Loucy (cell line): ENCODE measurements at regions not wholly inside any gene's neighbourhood (a gene's known extent, or its start where the extent isn't known, plus 50 kb on each side); places are given as distances from the start of the nearest gene placed in this dataset.

Experiments
- H2AFZ ChIP-seq: fragments of 200-600 bp; sonication (generic); 2 replicates; pipeline ENCODE4 v1.6.0; 2016; ENCODE audit warnings: antibody characterized with exemption, mild to moderate bottlenecking, low read length, moderate library complexity
- H3F3A ChIP-seq: fragments of 200-600 bp; 2 replicates; pipeline ENCODE4 v1.6.0; 2016; ENCODE audit warnings: antibody characterized with exemption, low read depth, mild to moderate bottlenecking
- H3K27me3 ChIP-seq: fragments of 200-600 bp; sonication (generic); 2 replicates; pipeline ENCODE4 v1.6.1; 2014; ENCODE audit warnings: low read length, mild to moderate bottlenecking; ENCODE audit not compliant: insufficient read depth, poor library complexity, severe bottlenecking
- H3K36me3 ChIP-seq: fragments of 200-600 bp; sonication (generic); 2 replicates; pipeline ENCODE4 v1.6.1; 2016; ENCODE audit warnings: low read length; ENCODE audit not compliant: insufficient read depth
- H3K4me1 ChIP-seq: fragments of 200-600 bp; sonication (generic); 2 replicates; pipeline ENCODE4 v1.5.1; 2014; ENCODE audit warnings: low read length, mild to moderate bottlenecking; ENCODE audit not compliant: insufficient read depth, poor library complexity, severe bottlenecking
- H3K4me2 ChIP-seq: fragments of 200-600 bp; sonication (generic); 2 replicates; pipeline ENCODE4 v1.6.0; 2014; ENCODE audit warnings: antibody characterized with exemption, low read length, low read depth, mild to moderate bottlenecking; ENCODE audit not compliant: poor library complexity, severe bottlenecking
- H3K4me3 ChIP-seq: fragments of 200-600 bp; sonication (generic); 2 replicates; pipeline ENCODE4 v1.5.1; 2014; ENCODE audit warnings: low read length, mild to moderate bottlenecking, mixed read lengths; ENCODE audit not compliant: poor library complexity, severe bottlenecking
- H3K79me2 ChIP-seq: fragments of 200-600 bp; sonication (generic); 2 replicates; pipeline ENCODE4 v1.6.1; 2014; ENCODE audit warnings: low read length; ENCODE audit not compliant: insufficient read depth
- H3K9ac ChIP-seq: fragments of 200-600 bp; sonication (generic); 2 replicates; pipeline ENCODE4 v1.6.0; 2014; ENCODE audit warnings: mild to moderate bottlenecking, low read depth, low read length, moderate library complexity; ENCODE audit not compliant: poor library complexity, severe bottlenecking
- H3K9me2 ChIP-seq: fragments of 200-600 bp; sonication (generic); replicated peaks from 2 replicates; pipeline ENCODE4 v1.6.1; 2016; ENCODE audit warnings: low read depth, low read length, mixed read lengths
- H3K9me3 ChIP-seq: fragments of 200-600 bp; sonication (generic); 2 replicates; pipeline ENCODE4 v1.6.1; 2014; ENCODE audit warnings: mild to moderate bottlenecking, antibody characterized with exemption, low read length, low read depth; ENCODE audit not compliant: insufficient read depth
- H4K20me1 ChIP-seq: fragments of 200-600 bp; sonication (generic); 2 replicates; pipeline ENCODE4 v1.6.0; 2014; ENCODE audit warnings: antibody characterized with exemption, low read length, mild to moderate bottlenecking; ENCODE audit not compliant: insufficient read depth, poor library complexity, severe bottlenecking
- EZH2phosphoT487 ChIP-seq: fragments of 200-600 bp; IDR thresholded peaks from 2 replicates; pipeline ENCODE4 v1.6.1; 2018; ENCODE audit warnings: antibody characterized with exemption, mild to moderate bottlenecking, moderate library complexity, borderline replicate concordance
- TF ChIP-seq, protein P1 (sequence below): fragments of 200-600 bp; sonication (generic); conservative IDR thresholded peaks from 2 replicates; pipeline ENCODE4 v1.5.1; 2014; ENCODE audit warnings: mild to moderate bottlenecking, antibody characterized with exemption, low read length

DNA sequence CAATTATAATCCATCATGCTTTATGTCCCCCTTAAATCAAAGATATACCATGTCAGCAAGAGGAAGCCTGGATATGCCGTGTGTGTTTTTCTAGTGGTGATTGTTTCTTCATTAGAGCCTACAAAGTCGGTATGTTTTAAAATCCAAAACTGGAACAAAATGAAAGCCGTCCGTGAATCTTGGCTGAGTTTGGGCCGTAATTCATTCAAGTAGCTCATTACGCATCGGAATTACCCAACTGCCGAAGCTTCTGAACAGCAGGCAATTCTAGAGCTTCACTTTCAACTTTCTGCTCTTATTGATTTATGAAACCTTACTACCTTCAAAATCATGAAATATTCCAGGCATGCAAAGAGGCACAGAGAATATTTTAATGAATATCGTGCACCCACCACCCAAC, 224.7 kb downstream of the AACS start:
- Histone ChIP-seq H3K9me3 (no peaks in the 10 kb centered on the region), H3K4me2 (no peak overlapping the region)

DNA sequence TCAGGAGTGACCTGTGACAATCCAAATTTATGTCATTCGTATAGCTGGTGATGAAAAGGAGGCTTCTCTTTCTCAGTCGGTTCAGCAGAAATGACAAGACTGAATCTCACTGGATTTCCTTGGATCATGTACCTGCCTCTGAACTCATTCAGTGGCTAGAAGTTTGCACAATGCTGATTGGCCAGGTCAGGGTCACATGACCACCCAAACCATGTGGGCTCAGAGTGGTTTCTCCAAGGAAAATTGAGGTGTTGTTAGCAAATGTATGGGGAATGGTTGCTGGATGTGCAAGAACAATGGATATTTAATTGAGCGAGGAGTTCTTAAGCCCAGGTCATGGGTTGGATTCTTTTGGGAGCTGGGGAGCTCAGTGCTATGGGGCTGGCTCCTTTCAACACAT, 227.5 kb downstream of the AACS start:
- Histone ChIP-seq H3K9me2 (no peaks in the 10 kb centered on the region), H3K4me1 (no peaks in the 10 kb centered on the region), H3F3A (no peaks in the 10 kb centered on the region), H3K27me3 (no peaks in the 10 kb centered on the region), H3K36me3 (no peaks in the 10 kb centered on the region), H3K9me3 (no peaks in the 10 kb centered on the region), H3K4me3 (no peak overlapping the region), H4K20me1 (no peaks in the 10 kb centered on the region), H3K79me2 (no peaks in the 10 kb centered on the region), H3K4me2 (no peak overlapping the region), H3K9ac (no peak overlapping the region), H2AFZ (no peak overlapping the region)
- no peak for TF ChIP-seq EZH2phosphoT487
- TF ChIP-seq, protein P1, sequence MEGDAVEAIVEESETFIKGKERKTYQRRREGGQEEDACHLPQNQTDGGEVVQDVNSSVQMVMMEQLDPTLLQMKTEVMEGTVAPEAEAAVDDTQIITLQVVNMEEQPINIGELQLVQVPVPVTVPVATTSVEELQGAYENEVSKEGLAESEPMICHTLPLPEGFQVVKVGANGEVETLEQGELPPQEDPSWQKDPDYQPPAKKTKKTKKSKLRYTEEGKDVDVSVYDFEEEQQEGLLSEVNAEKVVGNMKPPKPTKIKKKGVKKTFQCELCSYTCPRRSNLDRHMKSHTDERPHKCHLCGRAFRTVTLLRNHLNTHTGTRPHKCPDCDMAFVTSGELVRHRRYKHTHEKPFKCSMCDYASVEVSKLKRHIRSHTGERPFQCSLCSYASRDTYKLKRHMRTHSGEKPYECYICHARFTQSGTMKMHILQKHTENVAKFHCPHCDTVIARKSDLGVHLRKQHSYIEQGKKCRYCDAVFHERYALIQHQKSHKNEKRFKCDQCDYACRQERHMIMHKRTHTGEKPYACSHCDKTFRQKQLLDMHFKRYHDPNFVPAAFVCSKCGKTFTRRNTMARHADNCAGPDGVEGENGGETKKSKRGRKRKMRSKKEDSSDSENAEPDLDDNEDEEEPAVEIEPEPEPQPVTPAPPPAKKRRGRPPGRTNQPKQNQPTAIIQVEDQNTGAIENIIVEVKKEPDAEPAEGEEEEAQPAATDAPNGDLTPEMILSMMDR, result no peak

More for the DNA sequence above, 224.7 kb downstream of the AACS start:
- Histone ChIP-seq H3K79me2 (no peaks in the 10 kb centered on the region), H3K4me3 (no peak overlapping the region), H3F3A (no peaks in the 10 kb centered on the region), H3K36me3 (no peaks in the 10 kb centered on the region), H2AFZ (no peak overlapping the region), H4K20me1 (no peaks in the 10 kb centered on the region), H3K9me2 (no peaks in the 10 kb centered on the region), H3K4me1 (no peaks in the 10 kb centered on the region), H3K27me3 (no peaks in the 10 kb centered on the region), H3K9ac (no peak overlapping the region)
- TF ChIP-seq EZH2phosphoT487, result no peak
- TF ChIP-seq, protein P1, result no peak

DNA sequence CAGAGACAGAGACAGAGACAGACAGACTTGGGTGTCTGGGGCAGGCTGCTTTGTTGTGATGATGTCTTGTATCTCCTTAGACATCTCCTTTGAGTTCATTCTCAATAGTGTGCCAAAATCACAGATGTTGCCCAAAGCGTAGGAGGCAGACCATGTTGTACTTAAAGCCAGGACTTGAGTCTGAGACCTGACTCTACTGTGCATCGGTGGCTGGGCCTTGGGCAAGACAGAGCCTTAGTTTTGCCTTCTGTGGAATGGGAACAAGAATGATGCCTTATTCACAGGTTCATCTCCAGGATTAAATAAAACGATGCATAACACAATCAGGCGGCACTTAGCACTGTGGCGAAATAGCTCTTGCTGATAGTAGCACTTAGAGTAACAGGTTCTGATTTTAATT, 230.3 kb downstream of the AACS start:
- Histone ChIP-seq H3K27me3 (no peaks in the 10 kb centered on the region), H3K36me3 (no peaks in the 10 kb centered on the region), H3K9ac (no peak overlapping the region), H3F3A (no peaks in the 10 kb centered on the region), H3K79me2 (no peaks in the 10 kb centered on the region), H3K9me3 (no peaks in the 10 kb centered on the region), H3K4me2 (no peak overlapping the region), H4K20me1 (no peaks in the 10 kb centered on the region), H2AFZ (no peak overlapping the region), H3K4me1 (no peaks in the 10 kb centered on the region), H3K4me3 (no peak overlapping the region), H3K9me2 (no peaks in the 10 kb centered on the region)
- no peak for TF ChIP-seq EZH2phosphoT487
- TF ChIP-seq, protein P1, result no peak
